Endothelial cell of umbilical vein (primary cell): ENCODE measurements at regions not wholly inside any gene's neighbourhood (a gene's known extent, or its start where the extent isn't known, plus 50 kb on each side); places are given as distances from the start of the nearest gene placed in this dataset.

Source experiments
- BruUV-seq: library from RNA; stranded (reverse); fragments of 400-500 nt; replicated peaks from 2 replicates; lab custom pipeline; 2021; lab: Mats Ljungman, UMichigan
- CTCF ChIA-PET: fragments of 300-600, 350-600 bp; sonication (Branson Sonifier 250); formaldehyde crosslinking; loops from one replicate; lab custom pipeline; 2021; ENCODE audit warnings: antibody characterized with exemption, inconsistent platforms; lab: Charles Lee
- POLR2A ChIA-PET: fragments of 300-600, 350-600 bp; sonication (Branson Sonifier 250); formaldehyde crosslinking; loops from one replicate; lab custom pipeline; 2021; ENCODE audit warnings: antibody characterized with exemption, inconsistent platforms; lab: Charles Lee
- DNase-seq: peaks from one replicate; pipeline ENCODE4 v3.0.0-alpha.2; 2011; ENCODE audit warnings: low read depth, low spot score
- FAIRE-seq: peaks from 2 replicates; lab custom pipeline; 2011; peaks lifted over from hg19 to GRCh38; lab: Jason Lieb, UNC
- H2AFZ ChIP-seq: 2 replicates; pipeline ENCODE4 v1.6.0; 2012; ENCODE audit warnings: low read depth, low read length, control low read depth, inconsistent platforms
- H3K27ac ChIP-seq: 2 replicates; pipeline ENCODE4 v1.5.1; 2011; ENCODE audit warnings: low read depth, mild to moderate bottlenecking, control low read depth, low read length, moderate library complexity; ENCODE audit not compliant: insufficient read depth
- H3K27me3 ChIP-seq, 2 experiments: 2 replicates each; pipeline versions ENCODE4 v1.6.0 to v1.6.1; 2011; ENCODE audit warnings: low read length in 2 of 2, mixed read lengths in 1 of 2; ENCODE audit not compliant: control insufficient read depth in 2 of 2, insufficient read depth in 2 of 2
- H3K36me3 ChIP-seq, 2 experiments: 2 replicates in 1 of 2; 3 replicates in 1 of 2; pipeline ENCODE4 v1.5.1; 2011; ENCODE audit warnings: low read length in 2 of 2, mild to moderate bottlenecking in 1 of 2, moderate library complexity in 1 of 2; ENCODE audit not compliant: control insufficient read depth in 2 of 2, insufficient read depth in 2 of 2; ENCODE audit errors: extremely low read depth in 1 of 2
- H3K4me1 ChIP-seq: 3 replicates; pipeline ENCODE4 v1.5.1; 2011; ENCODE audit warnings: mild to moderate bottlenecking, low read length; ENCODE audit not compliant: control insufficient read depth, insufficient read depth; ENCODE audit errors: extremely low read depth
- H3K4me2 ChIP-seq: 2 replicates; pipeline ENCODE4 v1.6.1; 2011; ENCODE audit warnings: low read length, control low read depth, mixed read lengths; ENCODE audit not compliant: insufficient read depth
- H3K4me3 ChIP-seq, 3 experiments: fragments of 200-600 bp in 1 of 3; sonication (generic), shearing (Covaris generic) in 1 of 3; replicated peaks in 1 of 3; 2 replicates each; pipeline ENCODE4 v1.5.1; 2011 to 2016; ENCODE audit warnings: control low read depth in 3 of 3, low read length in 3 of 3, mild to moderate bottlenecking in 2 of 3, inconsistent platforms in 1 of 3, low read depth in 1 of 3, moderate library complexity in 1 of 3; ENCODE audit not compliant: insufficient read depth in 1 of 3
- H3K79me2 ChIP-seq: 2 replicates; pipeline ENCODE4 v1.6.0; 2012; ENCODE audit warnings: low read length, inconsistent platforms; ENCODE audit not compliant: control insufficient read depth, insufficient read depth
- H3K9ac ChIP-seq: replicated peaks from 2 replicates; pipeline ENCODE3; 2011; ENCODE audit warnings: low read length, control low read depth; ENCODE audit not compliant: insufficient read depth; ENCODE audit errors: extremely low read depth
- H3K9me1 ChIP-seq: replicated peaks from 3 replicates; pipeline ENCODE4 v1.6.0; 2011; ENCODE audit warnings: mild to moderate bottlenecking, low read length; ENCODE audit not compliant: control insufficient read depth, insufficient read depth; ENCODE audit errors: extremely low read depth
- H3K9me3 ChIP-seq: replicated peaks from 2 replicates; pipeline ENCODE4 v1.5.1; 2012; ENCODE audit warnings: low read length, inconsistent platforms; ENCODE audit not compliant: control insufficient read depth, insufficient read depth
- H4K20me1 ChIP-seq: replicated peaks from 2 replicates; pipeline ENCODE3; 2011; ENCODE audit warnings: mild to moderate bottlenecking, low read length; ENCODE audit not compliant: control insufficient read depth, insufficient read depth; ENCODE audit errors: extremely low read depth
- EZH2 ChIP-seq: IDR thresholded peaks from 2 replicates; pipeline ENCODE4 v1.6.1; 2012; ENCODE audit warnings: borderline replicate concordance, low read depth, mild to moderate bottlenecking, moderate library complexity, low read length, inconsistent platforms; ENCODE audit not compliant: severe bottlenecking
- GATA2 ChIP-seq: IDR thresholded peaks from 2 replicates; pipeline ENCODE4 v1.7.0; 2011; ENCODE audit warnings: low read depth, mild to moderate bottlenecking, moderate library complexity, mixed read lengths, low read length; ENCODE audit not compliant: insufficient read length, insufficient read depth
- MYC ChIP-seq: IDR thresholded peaks from one replicate; pipeline ENCODE4 v1.6.1; 2011; ENCODE audit warnings: mild to moderate bottlenecking, low read depth, low read length
- POLR2A ChIP-seq: IDR thresholded peaks from 2 replicates; pipeline ENCODE4 v1.6.1; 2012; ENCODE audit warnings: low read depth, mild to moderate bottlenecking, control low read depth, low read length
- POLR2AphosphoS5 ChIP-seq: IDR thresholded peaks from 2 replicates; pipeline ENCODE4 v1.6.1; 2012; ENCODE audit warnings: low read depth, mild to moderate bottlenecking, control low read depth, low read length, moderate library complexity; ENCODE audit not compliant: insufficient read depth
- dilution Hi-C: fragments of 300-500 bp; cut with MboI; formaldehyde crosslinking; loops from one replicate; pipeline ENCODE4 v1.15.0; 2019; ENCODE audit warnings: low sequenced_read_pairs; ENCODE audit not compliant: extremely low pct_ligation_motif_present
- intact Hi-C: fragments of 100-400 bp; cut with micrococcal nuclease; formaldehyde crosslinking; loops from one replicate; pipeline ENCODE4 v1.10.0; 2022

DNA sequence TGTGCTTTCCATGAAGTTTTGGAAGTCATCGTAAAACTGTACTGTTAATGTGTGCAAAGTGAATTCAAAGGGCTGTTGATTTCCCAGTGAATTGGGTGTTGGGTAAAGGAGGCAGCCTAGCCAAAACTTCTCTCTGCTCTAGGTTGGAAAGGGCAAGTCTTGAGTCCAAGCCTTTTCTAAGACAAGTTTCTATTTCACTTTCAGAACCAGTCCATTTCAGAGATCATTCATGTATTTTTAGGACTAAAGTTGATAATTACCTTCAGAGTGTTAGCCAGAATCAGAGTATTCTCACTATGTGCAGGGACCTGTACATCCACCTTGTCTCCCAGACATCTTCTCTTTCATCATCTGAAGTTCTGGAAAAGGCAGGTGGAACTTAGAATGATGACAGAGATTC lies 636.1 kb upstream of the KLHL29 start:
- POLR2A ChIA-PET, result no interaction called here
- TF ChIP-seq GATA2 (no peak), POLR2A (no peak), POLR2AphosphoS5 (no peak)
- no peaks in the 10 kb centered on the region for H3K9me1 ChIP-seq
- no peaks in the 10 kb centered on the region for H3K79me2 ChIP-seq
- H2AFZ ChIP-seq, result no peak overlapping the region
- no peaks in the 10 kb centered on the region for H3K36me3 ChIP-seq
- H3K9me3 ChIP-seq, result peaks cover 2% of the 10 kb centered on the region
- CTCF ChIA-PET, result no interaction called here
- H4K20me1 ChIP-seq, result no peaks in the 10 kb centered on the region
- FAIRE-seq (no peak), DNase-seq (no peak)
- no peaks in the 10 kb centered on the region for H3K27me3 ChIP-seq
- no peak overlapping the region for H3K9ac ChIP-seq
- no peak overlapping the region for H3K27ac ChIP-seq
- H3K4me1 ChIP-seq, result no peaks in the 10 kb centered on the region
- dilution Hi-C loops (no loop called here), intact Hi-C loops (no loop called here)
- no peak overlapping the region for H3K4me3 ChIP-seq
- BruUV-seq, result no TSS peak
- H3K4me2 ChIP-seq, result no peak overlapping the region

DNA sequence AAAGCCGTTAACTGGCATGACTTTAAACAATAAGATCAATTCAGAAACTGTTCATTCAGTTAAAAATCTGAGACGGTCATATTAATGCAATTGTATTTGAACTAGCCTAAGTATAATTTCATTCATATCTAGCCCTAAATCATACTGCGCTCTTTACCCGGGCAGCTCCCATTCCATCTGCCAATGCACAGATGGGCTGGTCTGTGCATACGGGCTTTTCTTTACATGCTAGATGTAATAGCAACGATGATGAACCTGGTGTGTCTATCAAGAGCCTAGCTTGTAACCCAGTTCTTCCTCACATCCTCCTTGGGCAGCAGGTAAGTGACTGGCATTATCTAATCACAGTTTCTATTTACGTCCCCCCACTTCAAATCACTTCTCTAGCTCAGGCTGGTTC lies 631.5 kb upstream of the KLHL29 start:
- H3K9ac ChIP-seq, result no peak overlapping the region
- TF ChIP-seq EZH2, result no peak
- TF ChIP-seq POLR2A, result no peak
- TF ChIP-seq MYC, result no peak
- H3K9me1 ChIP-seq, result no peaks in the 10 kb centered on the region
- ChIA-PET POLR2A (no interaction called here), CTCF (no interaction called here)
- no TSS peak for BruUV-seq
- no peaks in the 10 kb centered on the region for H4K20me1 ChIP-seq
- H3K27me3 ChIP-seq, result no peaks in the 10 kb centered on the region
- no peaks in the 10 kb centered on the region for H3K9me3 ChIP-seq
- H3K36me3 ChIP-seq, result no peaks in the 10 kb centered on the region
- H2AFZ ChIP-seq, result no peak overlapping the region
- H3K4me2 ChIP-seq, result no peak overlapping the region
- H3K4me3 ChIP-seq, result no peak overlapping the region
- no peak overlapping the region for H3K27ac ChIP-seq
- H3K79me2 ChIP-seq, result no peaks in the 10 kb centered on the region
- DNase-seq (no peak), FAIRE-seq (no peak)
- intact Hi-C loops (no loop called here), dilution Hi-C loops (no loop called here)
- no peaks in the 10 kb centered on the region for H3K4me1 ChIP-seq
